ENCODE measurements at regions not wholly inside any gene's neighbourhood (a gene's known extent, or its start where the extent isn't known, plus 50 kb on each side); places are given as distances from the start of the nearest gene placed in this dataset.
"Not testable (repeated sequence)": the region's sequence is repeated elsewhere in the genome, so short reads cannot be mapped to it uniquely, and the experiment has no call there.

DNA sequence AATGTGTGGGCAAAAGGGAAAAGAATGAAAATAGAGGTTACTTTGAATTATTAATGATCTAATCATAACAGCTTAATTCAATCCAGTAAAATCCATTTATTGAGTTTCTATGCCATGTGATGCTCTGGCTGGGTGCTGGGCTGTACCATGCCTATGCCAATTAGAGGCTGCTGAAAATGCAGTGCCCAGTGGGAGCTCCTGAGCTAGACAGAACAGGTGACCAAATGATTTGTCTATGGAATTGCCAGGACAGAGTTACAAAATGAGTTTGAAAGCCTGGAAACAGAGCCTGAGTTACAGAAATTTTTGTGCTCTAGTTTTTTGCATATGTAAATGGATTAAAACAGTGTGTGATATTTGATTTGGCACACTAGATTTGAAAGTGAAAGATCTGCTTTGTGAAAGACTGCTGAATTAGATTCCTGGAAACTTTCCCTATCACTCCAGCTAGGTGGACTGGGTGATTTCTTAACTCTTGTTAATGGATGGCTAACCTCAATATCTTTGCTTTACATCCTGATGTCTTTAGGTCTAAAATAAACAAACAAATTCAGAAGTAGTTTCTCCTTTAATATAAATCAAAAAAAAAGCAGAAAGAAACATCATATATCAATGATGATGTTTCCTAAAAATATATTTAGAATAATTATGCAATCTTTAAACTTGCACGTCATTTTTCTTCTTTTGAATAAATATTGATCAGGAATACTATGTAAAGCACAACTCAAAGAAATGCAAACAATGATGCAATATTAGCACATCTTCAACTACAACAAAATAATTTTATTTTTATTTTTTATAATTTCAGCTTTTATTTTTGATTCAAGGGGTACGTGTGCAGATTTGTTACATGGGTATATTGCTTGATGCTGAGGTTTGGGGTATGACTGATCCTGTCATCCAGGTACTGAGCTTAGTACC, 194.8 kb upstream of the FBXL7 start:
- peaks cover 1 to 10% of the 10 kb centered on the region in 2 donors for H3K9me3 Mint-ChIP-seq
- no peak for DNase-seq
- H3K4me1 Mint-ChIP-seq (ENCODE audit: low read depth), result no peaks in the 10 kb centered on the region
- ATAC-seq (replicated peaks in 1 of 2), result no peak
- no peak overlapping the region for H3K4me3 Mint-ChIP-seq
- no peaks in the 10 kb centered on the region for H3K27me3 Mint-ChIP-seq (ENCODE audit: low read depth)
- H3K36me3 Mint-ChIP-seq (ENCODE audit: insufficient read depth in 2 of 2), result no peaks in the 10 kb centered on the region
- H3K27ac Mint-ChIP-seq, result no peak overlapping the region

DNA sequence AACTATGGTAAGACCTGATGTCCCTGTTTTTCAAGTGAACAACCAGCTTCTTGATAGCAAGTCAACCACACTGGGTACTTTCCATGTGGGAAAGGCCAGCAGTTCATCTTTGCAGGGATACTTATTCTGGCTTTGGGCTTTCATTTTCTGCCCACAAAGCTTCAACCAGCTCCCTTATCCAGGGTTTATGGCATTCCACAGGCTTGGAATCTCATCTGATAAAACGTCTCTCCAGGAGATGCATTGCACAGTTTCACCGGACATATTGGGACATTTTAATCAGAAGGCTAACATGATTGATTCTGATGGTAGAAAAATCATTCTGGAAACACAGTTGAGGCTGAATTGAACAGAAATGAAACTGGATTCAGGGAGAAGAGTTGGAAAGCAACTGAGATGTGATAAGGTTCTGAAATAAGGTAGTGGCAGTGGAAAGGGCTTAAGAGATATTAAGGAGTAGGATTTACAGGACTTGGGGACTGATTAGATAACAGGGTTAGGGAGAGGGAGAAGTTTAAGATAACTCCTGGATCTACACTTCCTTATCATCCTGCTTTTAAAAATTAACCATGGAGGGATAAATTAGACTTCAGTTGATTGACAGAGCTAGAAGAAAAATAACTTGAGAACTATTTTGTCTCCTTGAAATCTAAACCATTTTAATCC, 195.8 kb upstream of the FBXL7 start:
- ATAC-seq (replicated peaks in 1 of 2) (no peak), DNase-seq (no peak)
- no peaks in the 10 kb centered on the region for H3K27me3 Mint-ChIP-seq (ENCODE audit: low read depth)
- H3K9me3 Mint-ChIP-seq, result peaks cover 1 to 10% of the 10 kb centered on the region in 2 donors
- no peak overlapping the region for H3K27ac Mint-ChIP-seq
- no peaks in the 10 kb centered on the region for H3K36me3 Mint-ChIP-seq (ENCODE audit: insufficient read depth in 2 of 2)
- no peak overlapping the region for H3K4me3 Mint-ChIP-seq
- H3K4me1 Mint-ChIP-seq (ENCODE audit: low read depth), result no peaks in the 10 kb centered on the region

DNA sequence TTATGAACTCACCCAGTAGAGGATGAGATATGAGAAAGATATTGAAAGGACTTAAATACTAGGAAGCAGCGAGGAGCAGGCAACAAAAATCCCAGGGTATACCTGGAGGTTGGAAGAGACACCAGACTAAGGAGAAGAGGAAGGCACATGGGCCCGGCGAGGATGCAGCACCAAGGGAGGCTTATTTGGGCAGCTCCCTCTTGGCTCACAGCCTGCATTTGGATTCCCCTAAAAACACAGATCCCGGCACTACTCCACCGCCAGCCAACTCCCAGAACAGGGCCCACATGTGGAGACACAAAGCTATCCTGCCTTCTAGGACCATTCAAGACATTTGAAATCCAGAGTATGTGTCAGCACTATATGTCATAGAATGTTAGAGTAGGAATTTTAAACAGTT, 199.8 kb upstream of the FBXL7 start:
- no peak for DNase-seq
- H3K27ac Mint-ChIP-seq, result no peak overlapping the region
- no peaks in the 10 kb centered on the region for H3K36me3 Mint-ChIP-seq (ENCODE audit: insufficient read depth in 2 of 2)
- H3K4me3 Mint-ChIP-seq, result no peak overlapping the region
- H3K27me3 Mint-ChIP-seq (ENCODE audit: low read depth), result no peaks in the 10 kb centered on the region
- no peaks in the 10 kb centered on the region for H3K4me1 Mint-ChIP-seq (ENCODE audit: low read depth)
- no peak for ATAC-seq (replicated peaks in 1 of 2)
- peaks cover 0 to 2% of the 10 kb centered on the region in 2 donors for H3K9me3 Mint-ChIP-seq

DNA sequence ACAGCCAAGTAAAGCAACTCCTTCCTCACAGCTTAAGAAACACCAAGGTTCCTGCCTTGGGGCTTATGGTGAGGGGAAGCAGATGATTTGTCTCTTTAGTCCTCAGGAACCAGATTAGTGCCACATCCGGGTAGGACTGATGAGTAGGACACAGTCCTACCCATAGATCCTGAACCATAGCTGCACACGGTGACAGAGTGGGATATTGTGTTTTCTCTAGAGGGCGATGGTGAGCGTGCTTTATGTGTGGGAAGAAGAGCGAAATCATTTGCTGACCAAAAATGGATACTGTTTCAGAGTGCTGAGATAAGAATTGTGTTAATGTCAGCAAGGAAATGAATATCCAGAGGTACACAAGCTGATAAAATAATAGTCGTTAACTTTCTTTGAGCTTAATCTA, 209.0 kb upstream of the FBXL7 start:
- DNase-seq (no peak), ATAC-seq (replicated peaks in 1 of 2) (no peak)
- no peaks in the 10 kb centered on the region for H3K27me3 Mint-ChIP-seq (ENCODE audit: low read depth)
- no peak overlapping the region for H3K4me3 Mint-ChIP-seq
- no peaks in the 10 kb centered on the region for H3K4me1 Mint-ChIP-seq (ENCODE audit: low read depth)
- peaks cover 4% of the 10 kb centered on the region in 2 donors for H3K36me3 Mint-ChIP-seq (ENCODE audit: insufficient read depth in 2 of 2)
- H3K27ac Mint-ChIP-seq, result no peak overlapping the region
- H3K9me3 Mint-ChIP-seq, result peaks cover 5 to 13% of the 10 kb centered on the region in 2 donors

DNA sequence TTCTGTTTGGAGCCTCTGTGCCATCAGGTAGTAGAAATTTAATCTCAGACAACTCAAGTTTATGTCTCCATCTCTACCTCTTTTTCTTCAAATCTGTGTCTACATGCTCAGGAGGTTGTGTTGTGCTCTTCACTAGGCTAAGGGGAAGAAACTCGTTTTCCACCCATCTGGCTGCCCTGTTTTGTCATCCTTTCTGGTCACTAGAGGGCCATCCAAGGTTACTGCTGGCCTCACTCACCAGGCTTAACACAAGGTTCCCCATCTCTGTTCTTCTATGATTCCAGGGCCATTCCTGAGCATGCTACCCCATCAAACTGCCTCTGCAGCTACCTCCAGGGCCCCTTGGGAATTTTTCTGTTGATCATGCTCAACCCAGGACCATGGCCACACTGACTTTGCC, 213.3 kb upstream of the FBXL7 start:
- Mint-ChIP-seq H3K9me3 (peaks cover 4 to 5% of the 10 kb centered on the region in 2 donors), H3K27me3 (ENCODE audit: low read depth) (no peaks in the 10 kb centered on the region), H3K4me1 (ENCODE audit: low read depth) (no peaks in the 10 kb centered on the region), H3K36me3 (ENCODE audit: insufficient read depth in 2 of 2) (peaks cover 0 to 3% of the 10 kb centered on the region in 2 donors), H3K4me3 (no peak overlapping the region), H3K27ac (no peak overlapping the region)
- DNase-seq (no peak), ATAC-seq (replicated peaks in 1 of 2) (no peak)

DNA sequence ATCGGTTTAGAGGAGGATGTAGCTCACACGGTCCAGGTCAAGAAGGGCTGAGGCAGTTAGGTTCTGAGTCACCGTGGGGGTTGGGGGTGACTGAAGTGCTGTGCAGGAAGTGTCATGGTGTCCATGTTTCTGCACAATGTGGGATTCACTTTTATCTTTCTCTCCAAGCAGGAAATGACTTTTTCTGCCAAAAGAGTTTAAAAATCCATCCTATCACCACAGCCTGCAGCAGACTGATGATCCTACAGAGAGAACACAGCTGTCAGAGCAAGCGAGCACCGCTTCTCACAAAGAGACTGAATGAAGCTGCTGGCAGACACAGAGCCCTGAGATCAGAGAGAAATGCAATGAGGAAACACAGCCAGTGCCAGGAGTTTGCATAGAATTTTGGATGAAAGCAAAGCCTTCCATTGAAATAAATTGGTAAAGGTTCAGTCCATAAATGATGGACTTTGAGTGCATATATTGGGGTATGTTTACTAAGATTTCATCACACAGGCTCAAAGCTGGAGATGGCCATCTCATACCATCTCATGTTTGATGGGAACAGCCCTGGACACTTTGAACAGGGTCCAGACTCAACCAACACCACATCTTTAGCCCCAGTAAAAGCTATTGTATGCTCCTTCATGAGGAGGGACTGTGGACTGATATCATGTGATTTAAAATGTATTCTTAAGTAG, 213.9 kb upstream of the FBXL7 start:
- Mint-ChIP-seq H3K27me3 (ENCODE audit: low read depth) (no peaks in the 10 kb centered on the region), H3K4me1 (ENCODE audit: low read depth) (no peaks in the 10 kb centered on the region), H3K36me3 (ENCODE audit: insufficient read depth in 2 of 2) (peaks cover 0 to 3% of the 10 kb centered on the region in 2 donors), H3K4me3 (no peak overlapping the region), H3K9me3 (peaks cover 5 to 7% of the 10 kb centered on the region in 2 donors), H3K27ac (no peak overlapping the region)
- ATAC-seq (replicated peaks in 1 of 2) (no peak), DNase-seq (no peak)

DNA sequence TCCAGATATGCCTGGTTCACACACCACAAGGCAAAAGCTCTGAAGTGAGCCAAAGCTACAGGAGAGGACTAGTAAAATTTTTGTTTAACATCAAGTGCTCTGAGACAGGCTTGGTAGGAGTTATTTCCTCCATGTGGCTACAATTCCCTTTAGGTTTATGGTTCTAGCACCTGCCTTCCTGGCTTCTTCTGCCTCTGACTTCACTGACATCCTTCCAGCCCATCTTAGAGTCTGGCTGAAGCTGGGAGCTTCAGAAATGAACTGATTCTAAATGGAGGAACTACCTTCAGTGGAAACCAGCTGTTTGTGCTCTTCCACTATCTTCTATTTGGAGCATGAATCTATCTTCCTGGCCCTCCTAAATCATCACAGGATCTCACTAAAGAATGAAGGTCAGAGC, 215.3 kb upstream of the FBXL7 start:
- no peaks in the 10 kb centered on the region for H3K27me3 Mint-ChIP-seq (ENCODE audit: low read depth)
- H3K36me3 Mint-ChIP-seq (ENCODE audit: insufficient read depth in 2 of 2), result peaks cover 0 to 3% of the 10 kb centered on the region in 2 donors
- no peaks in the 10 kb centered on the region for H3K4me1 Mint-ChIP-seq (ENCODE audit: low read depth)
- ATAC-seq (replicated peaks in 1 of 2) (no peak), DNase-seq (no peak)
- H3K4me3 Mint-ChIP-seq, result no peak overlapping the region
- H3K27ac Mint-ChIP-seq, result no peak overlapping the region
- H3K9me3 Mint-ChIP-seq, result peaks cover 8 to 9% of the 10 kb centered on the region in 2 donors

DNA sequence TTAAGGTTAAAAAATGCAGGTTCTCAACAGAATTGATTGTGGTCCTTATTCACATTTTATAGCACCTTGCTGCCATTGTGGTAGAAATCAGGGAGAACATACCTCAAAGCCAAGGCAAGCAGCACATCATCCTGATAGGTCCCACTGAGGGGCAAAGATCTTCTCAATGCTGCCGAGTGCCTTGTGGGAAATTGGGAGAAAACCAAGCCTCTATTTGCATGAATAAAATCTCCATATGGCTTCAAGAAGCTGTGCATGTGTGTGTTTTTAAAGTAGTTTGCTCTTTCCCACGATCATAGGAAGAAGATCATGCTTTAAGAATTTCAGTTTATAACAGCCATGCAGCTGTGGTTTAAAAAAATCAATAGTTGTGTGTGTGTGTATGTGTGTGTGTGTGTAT, 216.9 kb upstream of the FBXL7 start:
- Mint-ChIP-seq H3K36me3 (ENCODE audit: insufficient read depth in 2 of 2) (no peaks in the 10 kb centered on the region), H3K4me1 (ENCODE audit: low read depth) (no peaks in the 10 kb centered on the region), H3K4me3 (no peak overlapping the region), H3K27me3 (ENCODE audit: low read depth) (no peaks in the 10 kb centered on the region), H3K9me3 (peaks cover 6 to 8% of the 10 kb centered on the region in 2 donors), H3K27ac (no peak overlapping the region)
- ATAC-seq (replicated peaks in 1 of 2), result no peak
- no peak for DNase-seq

DNA sequence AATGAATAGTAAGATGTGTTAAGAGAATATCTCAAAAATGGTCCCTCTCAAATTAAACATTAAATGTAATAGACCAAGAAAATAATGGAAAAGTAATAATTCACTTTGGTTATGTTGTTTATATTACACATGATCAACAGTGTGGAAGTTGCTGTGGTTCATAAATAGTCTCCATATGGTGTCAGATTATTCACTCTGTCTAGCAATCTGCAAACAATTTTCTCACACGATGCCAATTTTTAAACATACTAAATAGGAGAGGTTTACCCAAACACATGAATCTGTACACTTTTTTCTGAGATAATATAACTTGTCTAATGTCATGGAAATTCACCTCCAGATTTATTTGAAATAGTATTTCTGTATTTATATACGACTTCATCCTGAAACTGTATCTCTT, 217.4 kb upstream of the FBXL7 start:
- H3K4me1 Mint-ChIP-seq (ENCODE audit: low read depth), result no peaks in the 10 kb centered on the region
- peaks cover 6 to 8% of the 10 kb centered on the region in 2 donors for H3K9me3 Mint-ChIP-seq
- H3K36me3 Mint-ChIP-seq (ENCODE audit: insufficient read depth in 2 of 2), result no peaks in the 10 kb centered on the region
- DNase-seq (no peak), ATAC-seq (replicated peaks in 1 of 2) (no peak)
- H3K4me3 Mint-ChIP-seq, result no peak overlapping the region
- H3K27ac Mint-ChIP-seq, result no peak overlapping the region
- H3K27me3 Mint-ChIP-seq (ENCODE audit: low read depth), result no peaks in the 10 kb centered on the region

DNA sequence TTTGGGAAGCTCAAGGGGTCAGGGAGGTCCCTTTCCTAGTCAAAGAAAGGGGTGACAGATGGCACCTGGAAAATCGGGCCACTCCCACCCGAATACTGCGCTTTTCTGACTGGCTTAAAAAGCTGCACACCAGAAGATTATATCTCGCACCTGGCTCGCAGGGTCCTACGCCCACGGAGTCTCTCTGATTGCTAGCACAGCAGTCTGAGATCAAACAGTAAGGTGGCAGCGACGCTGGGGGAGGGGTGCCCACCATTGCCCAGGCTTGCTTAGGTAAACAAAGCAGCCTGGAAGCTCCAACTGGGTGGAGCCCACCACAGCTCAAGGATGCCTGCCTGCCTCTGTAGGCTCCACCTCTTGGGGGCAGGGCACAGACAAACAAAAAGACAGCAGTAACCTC, 228.4 kb upstream of the FBXL7 start:
- H3K27me3 Mint-ChIP-seq (ENCODE audit: low read depth); H3K4me3 Mint-ChIP-seq; H3K27ac Mint-ChIP-seq; ATAC-seq (replicated peaks in 1 of 2); H3K36me3 Mint-ChIP-seq (ENCODE audit: insufficient read depth in 2 of 2); H3K9me3 Mint-ChIP-seq; DNase-seq; H3K4me1 Mint-ChIP-seq (ENCODE audit: low read depth): not testable (repeated sequence)

DNA sequence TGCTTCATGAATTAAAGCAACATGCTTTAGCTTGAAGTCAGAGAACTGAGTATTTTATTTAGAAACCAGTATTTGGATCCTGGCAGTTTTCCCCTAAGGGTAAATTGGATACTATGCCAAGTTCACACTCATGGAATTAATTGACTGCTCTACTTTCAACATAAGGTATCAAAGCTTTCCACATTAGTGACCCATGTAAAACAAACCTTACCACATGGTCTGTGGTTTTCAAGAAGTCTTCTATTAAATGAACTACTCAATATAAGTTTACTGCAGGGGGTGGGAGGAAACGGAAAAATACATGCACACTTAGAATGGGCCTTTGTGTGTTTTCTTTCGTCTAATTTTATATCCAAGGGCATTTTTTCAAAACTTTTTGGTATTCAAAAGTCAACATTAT, 232.0 kb upstream of the FBXL7 start:
- DNase-seq (no peak), ATAC-seq (replicated peaks in 1 of 2) (no peak)
- H3K4me3 Mint-ChIP-seq, result no peak overlapping the region
- H3K27ac Mint-ChIP-seq, result no peak overlapping the region
- H3K4me1 Mint-ChIP-seq (ENCODE audit: low read depth), result no peaks in the 10 kb centered on the region
- no peaks in the 10 kb centered on the region for H3K36me3 Mint-ChIP-seq (ENCODE audit: insufficient read depth in 2 of 2)
- peaks cover 9 to 10% of the 10 kb centered on the region in 2 donors for H3K9me3 Mint-ChIP-seq
- H3K27me3 Mint-ChIP-seq (ENCODE audit: low read depth), result no peaks in the 10 kb centered on the region

DNA sequence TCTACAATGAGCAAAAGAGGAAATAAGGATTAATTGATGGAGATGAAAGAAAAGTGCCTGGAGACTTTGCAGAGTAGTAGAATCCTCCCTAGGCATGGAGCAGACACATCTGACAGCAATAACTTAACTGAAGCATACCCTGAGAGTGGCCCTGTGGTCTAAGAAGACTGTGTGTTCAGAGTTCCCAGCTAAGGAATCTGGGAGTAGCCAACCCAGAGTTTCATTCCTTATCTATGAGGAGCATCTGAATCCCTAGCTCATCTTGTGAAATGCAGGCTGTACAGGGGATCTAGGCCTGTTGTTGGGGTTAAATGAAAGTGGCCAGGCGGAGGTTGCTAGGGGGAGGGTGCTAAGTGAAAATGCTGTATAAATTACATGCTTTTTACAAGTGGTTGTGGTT, 233.1 kb upstream of the FBXL7 start:
- Mint-ChIP-seq H3K4me3 (no peak overlapping the region), H3K4me1 (ENCODE audit: low read depth) (no peaks in the 10 kb centered on the region), H3K9me3 (peaks cover 7 to 9% of the 10 kb centered on the region in 2 donors), H3K27ac (no peak overlapping the region), H3K36me3 (ENCODE audit: insufficient read depth in 2 of 2) (no peaks in the 10 kb centered on the region), H3K27me3 (ENCODE audit: low read depth) (no peaks in the 10 kb centered on the region)
- ATAC-seq (replicated peaks in 1 of 2) (no peak), DNase-seq (no peak)

DNA sequence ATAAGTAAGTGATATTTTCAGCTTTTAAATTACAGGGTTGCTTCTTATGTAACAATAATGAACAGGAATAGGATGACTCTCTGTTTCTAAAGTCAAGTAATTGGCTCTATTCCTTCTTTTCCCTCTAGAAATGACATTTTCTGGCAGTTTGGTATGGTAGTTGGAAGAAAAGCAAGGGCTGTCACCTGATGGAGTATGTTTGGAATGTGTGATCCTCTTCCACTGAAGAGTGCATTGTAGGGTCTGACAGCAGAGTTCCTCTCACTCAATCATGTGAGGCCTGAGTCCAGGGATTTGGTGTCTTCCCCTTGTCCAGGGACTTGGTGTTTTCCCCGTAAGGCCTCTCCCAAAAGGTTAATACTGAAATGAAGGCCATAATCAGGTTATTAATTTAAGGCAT, 233.8 kb upstream of the FBXL7 start:
- ATAC-seq (replicated peaks in 1 of 2) (no peak), DNase-seq (no peak)
- Mint-ChIP-seq H3K4me3 (no peak overlapping the region), H3K27ac (no peak overlapping the region), H3K27me3 (ENCODE audit: low read depth) (no peaks in the 10 kb centered on the region), H3K4me1 (ENCODE audit: low read depth) (no peaks in the 10 kb centered on the region), H3K9me3 (peaks cover 7 to 9% of the 10 kb centered on the region in 2 donors), H3K36me3 (ENCODE audit: insufficient read depth in 2 of 2) (no peaks in the 10 kb centered on the region)

Measured in activated T-cell treated with anti-CD3 and anti-CD28 coated beads, Interleukin-2, amount 50 U/mL, for 72 hours (primary cell).